ENCODE measurements at regions not wholly inside any gene's neighbourhood (a gene's known extent, or its start where the extent isn't known, plus 50 kb on each side); places are given as distances from the start of the nearest gene placed in this dataset.

DNA sequence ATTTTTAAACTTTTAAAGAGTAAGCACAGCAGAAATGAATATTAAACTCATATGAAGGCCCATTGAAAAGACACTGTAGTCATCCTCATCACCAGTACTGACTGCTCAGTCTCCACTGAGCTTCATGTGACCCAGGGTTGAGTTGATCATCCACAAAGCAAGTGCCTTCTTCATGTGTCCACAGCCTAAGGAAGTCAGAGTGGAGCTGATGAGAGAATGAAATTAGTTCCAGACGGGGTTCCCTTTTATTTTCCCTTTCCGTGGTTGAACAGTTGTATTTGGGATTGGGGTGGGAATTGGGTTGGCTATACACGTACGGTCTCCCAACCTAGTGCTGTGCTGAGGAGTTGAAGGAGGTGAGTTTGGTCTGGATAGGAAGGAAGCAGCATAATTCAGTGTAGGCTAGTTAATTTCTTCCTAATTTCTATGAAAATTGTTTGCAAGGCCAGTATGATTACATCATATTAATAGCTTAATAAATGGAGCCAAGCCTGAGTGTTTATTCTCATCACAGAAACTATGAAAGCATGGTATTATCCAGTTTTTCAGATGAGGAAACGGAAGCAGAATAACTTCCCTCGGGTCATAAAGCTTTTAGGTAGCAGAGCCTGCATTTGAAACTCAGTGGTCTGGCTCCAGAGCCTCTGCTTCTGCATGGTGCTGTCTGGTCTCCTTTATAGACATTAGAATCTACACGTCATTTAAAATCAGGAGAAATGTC, 103.9 kb upstream of the DMRT1 start:
- no peak for DNase-seq (ENCODE audit: low read depth in 1 of 2, low spot score in 1 of 2)
- TF ChIP-seq JUND (IDR thresholded peaks at IDR 0.05; ENCODE audit: low read depth): no peak
- in situ Hi-C loops (cut with HindIII; ENCODE audit: low pct_unique_long_range_greater_than_20kb, low sequenced_read_pairs): no loop called here

- in situ Hi-C loops (cut with HindIII; ENCODE audit: low pct_unique_long_range_greater_than_20kb, low sequenced_read_pairs): no loop called here
- DNase-seq (ENCODE audit: low read depth in 1 of 2, low spot score in 1 of 2): no peak
- no peak for TF ChIP-seq JUND (IDR thresholded peaks at IDR 0.05; ENCODE audit: low read depth)
Observed at GRCh38 chr9:738209-738915, 103.1 kb upstream of the DMRT1 start.

GRCh38 chr9:739362-739761, 102.1 kb upstream of the DMRT1 start:
- no peak for TF ChIP-seq JUND (IDR thresholded peaks at IDR 0.05; ENCODE audit: low read depth)
- DNase-seq (ENCODE audit: low read depth in 1 of 2, low spot score in 1 of 2): no peak
- in situ Hi-C loops (cut with HindIII; ENCODE audit: low pct_unique_long_range_greater_than_20kb, low sequenced_read_pairs): no loop called here

DNA sequence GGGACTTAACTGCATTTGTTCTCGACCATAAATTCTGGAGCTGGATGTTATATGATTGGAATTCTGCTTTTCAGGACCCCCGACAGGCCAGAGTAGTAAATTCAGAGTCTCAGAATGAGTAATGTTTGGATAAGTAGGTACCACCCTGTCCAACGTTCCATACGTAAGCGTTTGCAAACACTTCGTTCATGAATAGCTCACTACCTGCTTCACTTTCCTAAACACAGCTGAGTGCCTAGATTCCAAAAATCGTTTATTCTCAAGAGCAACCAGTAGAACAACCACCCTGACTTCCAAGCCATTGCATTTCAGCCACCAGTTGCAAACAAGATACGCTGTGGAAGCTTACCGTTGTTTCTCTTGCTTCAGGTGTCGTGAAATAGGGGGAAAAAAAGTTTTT, 101.3 kb upstream of the DMRT1 start:
- in situ Hi-C loops (cut with HindIII; ENCODE audit: low pct_unique_long_range_greater_than_20kb, low sequenced_read_pairs): no loop called here
- no peak for TF ChIP-seq JUND (IDR thresholded peaks at IDR 0.05; ENCODE audit: low read depth)
- no peak for DNase-seq (ENCODE audit: low read depth in 1 of 2, low spot score in 1 of 2)

DNA sequence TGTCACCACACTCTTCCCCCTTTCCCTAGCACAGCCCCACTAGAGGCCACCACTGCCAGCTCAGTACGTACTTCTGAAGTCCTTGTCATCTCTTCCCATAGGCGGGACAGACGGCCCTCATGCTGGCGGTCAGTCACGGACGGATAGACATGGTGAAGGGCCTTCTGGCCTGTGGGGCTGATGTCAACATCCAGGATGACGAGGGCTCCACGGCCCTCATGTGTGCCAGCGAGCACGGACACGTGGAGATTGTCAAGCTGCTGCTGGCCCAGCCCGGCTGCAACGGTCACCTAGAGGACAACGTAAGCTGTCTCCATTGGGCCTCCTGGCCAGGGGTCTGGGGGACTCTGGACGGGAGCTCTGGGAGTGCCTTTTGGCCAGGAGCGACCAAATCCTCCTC, 99.4 kb upstream of the DMRT1 start:
- in situ Hi-C loops (cut with HindIII; ENCODE audit: low pct_unique_long_range_greater_than_20kb, low sequenced_read_pairs): no loop called here
- TF ChIP-seq JUND (IDR thresholded peaks at IDR 0.05; ENCODE audit: low read depth): no peak
- DNase-seq (ENCODE audit: low read depth in 1 of 2, low spot score in 1 of 2): no peak

- in situ Hi-C loops (cut with HindIII; ENCODE audit: low pct_unique_long_range_greater_than_20kb, low sequenced_read_pairs): no loop called here
- no peak for TF ChIP-seq JUND (IDR thresholded peaks at IDR 0.05; ENCODE audit: low read depth)
Observed at GRCh38 chr9:742914-743589, 98.4 kb upstream of the DMRT1 start.

DNA sequence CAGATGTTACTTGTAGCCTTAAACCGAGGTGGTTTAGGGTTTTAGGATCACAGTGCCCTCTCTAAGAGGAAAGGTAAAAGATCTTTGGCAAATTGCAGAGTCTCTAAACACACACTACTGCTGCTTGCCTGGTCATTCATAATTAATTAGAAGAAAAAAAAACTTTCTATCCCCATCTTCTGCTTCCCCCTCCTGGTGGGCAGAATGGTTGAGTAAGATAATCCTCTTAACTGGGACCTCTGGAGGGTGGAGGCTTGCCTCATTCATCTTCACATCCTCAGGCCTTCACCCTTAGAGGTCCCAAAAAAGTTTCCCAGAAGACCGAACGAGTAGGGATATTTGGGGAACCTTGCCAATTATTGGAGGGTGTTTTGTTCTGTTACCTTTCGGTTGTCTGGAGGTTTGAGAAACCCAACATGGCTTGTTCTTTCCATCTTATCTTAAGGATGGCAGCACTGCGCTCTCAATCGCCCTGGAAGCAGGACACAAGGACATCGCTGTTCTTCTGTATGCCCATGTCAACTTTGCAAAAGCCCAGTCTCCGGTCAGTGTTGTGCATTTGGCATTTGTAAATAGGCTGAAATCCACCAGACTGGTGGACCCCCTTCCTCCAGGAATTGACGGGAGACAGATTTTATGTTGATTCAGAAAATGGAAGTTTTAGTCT, 97.3 kb upstream of the DMRT1 start:
- TF ChIP-seq JUND (IDR thresholded peaks at IDR 0.05; ENCODE audit: low read depth): no peak
- DNase-seq (ENCODE audit: low read depth in 1 of 2, low spot score in 1 of 2): no peak
- in situ Hi-C loops (cut with HindIII; ENCODE audit: low pct_unique_long_range_greater_than_20kb, low sequenced_read_pairs): no loop called here

More at GRCh38 chr9:742914-743589, 98.4 kb upstream of the DMRT1 start:
- DNase-seq (ENCODE audit: low read depth in 1 of 2, low spot score in 1 of 2): no peak

DNA sequence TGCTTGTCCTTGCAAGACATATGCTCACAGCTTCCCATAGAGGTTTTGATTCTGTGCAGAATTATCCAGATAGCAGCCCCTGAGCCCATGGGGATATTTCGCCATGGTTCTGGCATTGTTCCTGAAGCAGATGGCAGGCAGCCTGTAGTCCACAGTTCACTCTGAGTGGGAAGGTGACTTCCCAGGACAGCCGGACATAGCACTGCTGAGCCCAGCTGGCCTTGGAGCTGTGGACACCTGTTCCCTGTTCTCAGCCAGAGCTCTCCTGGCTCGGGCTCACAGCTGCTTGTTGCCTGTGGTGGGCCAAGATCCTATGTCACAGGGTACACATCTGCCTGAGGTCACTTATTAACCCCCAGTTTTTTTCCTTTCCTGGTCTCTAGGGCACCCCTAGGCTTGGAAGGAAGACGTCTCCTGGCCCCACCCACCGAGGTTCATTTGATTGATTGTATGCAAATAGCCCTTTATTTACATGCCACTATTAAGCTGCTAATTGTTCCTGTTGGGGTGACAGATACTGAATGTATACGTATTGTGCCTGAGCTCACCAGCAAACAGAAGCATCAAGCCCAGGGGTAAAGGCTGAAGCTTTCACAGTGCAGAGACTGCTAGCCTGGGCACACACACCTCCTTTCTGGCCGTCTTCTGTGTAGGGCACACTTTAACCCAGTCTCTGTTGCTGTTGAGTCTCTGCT, 96.6 kb upstream of the DMRT1 start:
- TF ChIP-seq JUND (IDR thresholded peaks at IDR 0.05; ENCODE audit: low read depth): no peak
- DNase-seq (ENCODE audit: low read depth in 1 of 2, low spot score in 1 of 2): no peak
- in situ Hi-C loops (cut with HindIII; ENCODE audit: low pct_unique_long_range_greater_than_20kb, low sequenced_read_pairs): no loop called here

- no peak for DNase-seq (ENCODE audit: low read depth in 1 of 2, low spot score in 1 of 2)
- TF ChIP-seq JUND (IDR thresholded peaks at IDR 0.05; ENCODE audit: low read depth): no peak
- in situ Hi-C loops (cut with HindIII; ENCODE audit: low pct_unique_long_range_greater_than_20kb, low sequenced_read_pairs): no loop called here
Observed at GRCh38 chr9:745761-746380, 95.6 kb upstream of the DMRT1 start.

GRCh38 chr9:746661-747434, 94.6 kb upstream of the DMRT1 start:
- in situ Hi-C loops (cut with HindIII; ENCODE audit: low pct_unique_long_range_greater_than_20kb, low sequenced_read_pairs): no loop called here
- TF ChIP-seq JUND (IDR thresholded peaks at IDR 0.05; ENCODE audit: low read depth): no peak
- DNase-seq (ENCODE audit: low read depth in 1 of 2, low spot score in 1 of 2): no peak

GRCh38 chr9:747567-747966, 93.9 kb upstream of the DMRT1 start:
- in situ Hi-C loops (cut with HindIII; ENCODE audit: low pct_unique_long_range_greater_than_20kb, low sequenced_read_pairs): no loop called here
- DNase-seq (ENCODE audit: low read depth in 1 of 2, low spot score in 1 of 2): no peak
- TF ChIP-seq JUND (IDR thresholded peaks at IDR 0.05; ENCODE audit: low read depth): no peak
